GM12878 (cell line): ENCODE measurements at regions not wholly inside any gene's neighbourhood (a gene's known extent, or its start where the extent isn't known, plus 50 kb on each side); places are given as distances from the start of the nearest gene placed in this dataset.
A peak's percentile ranks its signal among the peaks of the same experiment; 100 is the strongest.

ENCODE experiments used
- CEBPB ChIP-seq, 2 experiments: fragments of 150-350 bp in 1 of 2; IDR thresholded peaks; 2 replicates each; pipeline ENCODE4 v1.6.1; 2012 to 2014; ENCODE audit warnings: low read depth in 2 of 2, low read length in 2 of 2, borderline replicate concordance in 1 of 2, inconsistent platforms in 1 of 2
- EGR1 ChIP-seq, 2 experiments: IDR thresholded peaks; 1 replicate in 1 of 2; 2 replicates in 1 of 2; pipeline ENCODE4 v1.6.1; 2011 to 2012; ENCODE audit warnings: low read depth in 2 of 2, low read length in 2 of 2, borderline replicate concordance in 1 of 2, mild to moderate bottlenecking in 1 of 2, moderate library complexity in 1 of 2
- EZH2 ChIP-seq: IDR thresholded peaks from 2 replicates; pipeline ENCODE4 v1.6.1; 2012; ENCODE audit warnings: low read depth, mild to moderate bottlenecking, control low read depth, inconsistent platforms, low read length, borderline replicate concordance; ENCODE audit not compliant: control insufficient read depth
- FOS ChIP-seq: IDR thresholded peaks from 3 replicates; pipeline ENCODE4 v1.6.1; 2011; ENCODE audit warnings: borderline replicate concordance; ENCODE audit not compliant: insufficient read length; ENCODE audit errors: extremely low read depth
- GABPA ChIP-seq: IDR thresholded peaks from 2 replicates; pipeline ENCODE4 v1.6.1; 2014; ENCODE audit warnings: antibody characterized with exemption, low read depth, mild to moderate bottlenecking, inconsistent platforms
- HCFC1 ChIP-seq: fragments of 150-350 bp; IDR thresholded peaks from 2 replicates; pipeline ENCODE4 v1.6.1; 2014; ENCODE audit warnings: low read length
- HDAC2 ChIP-seq: fragments of 200-600 bp; sonication (generic); IDR thresholded peaks from 2 replicates; pipeline ENCODE4 v1.6.1; 2017
- KAT2A ChIP-seq: conservative IDR thresholded peaks from 2 replicates; pipeline ENCODE4 v1.6.1; 2011; ENCODE audit warnings: low read depth, low read length; ENCODE audit not compliant: control insufficient read depth
- NFIC ChIP-seq: IDR thresholded peaks from 2 replicates; pipeline ENCODE4 v1.6.1; 2012; ENCODE audit warnings: low read depth, mild to moderate bottlenecking, inconsistent platforms, low read length, moderate library complexity
- NFYA ChIP-seq: IDR thresholded peaks from 2 replicates; pipeline ENCODE4 v1.6.1; 2011; ENCODE audit warnings: low read depth, mild to moderate bottlenecking, low read length, improper control_type of control experiment, borderline replicate concordance
- RAD51 ChIP-seq: fragments of 450-650 bp; IDR thresholded peaks from 2 replicates; pipeline ENCODE4 v1.6.1; 2016; ENCODE audit warnings: moderate library complexity, mild to moderate bottlenecking, inconsistent platforms
- RELA ChIP-seq: fragments of 450-650 bp; IDR thresholded peaks from 2 replicates; pipeline ENCODE4 v1.8.0; 2014; ENCODE audit warnings: borderline replicate concordance; ENCODE audit not compliant: partially characterized antibody
- RUNX3 ChIP-seq: IDR thresholded peaks from 2 replicates; pipeline ENCODE4 v1.6.1; 2012; ENCODE audit warnings: low read length, inconsistent platforms
- SMARCA5 ChIP-seq: fragments of 450-650 bp; IDR thresholded peaks from 2 replicates; pipeline ENCODE4 v1.6.1; 2017; ENCODE audit warnings: mild to moderate bottlenecking
- SPI1 ChIP-seq: IDR thresholded peaks from 2 replicates; pipeline ENCODE4 v1.6.1; 2011; ENCODE audit warnings: low read depth, mild to moderate bottlenecking, low read length, moderate library complexity, borderline replicate concordance; ENCODE audit not compliant: insufficient read depth
- SRF ChIP-seq, 2 experiments: IDR thresholded peaks; 2 replicates each; pipeline ENCODE4 v1.6.1; 2011; ENCODE audit warnings: low read depth in 2 of 2, low read length in 2 of 2, mild to moderate bottlenecking in 1 of 2, moderate library complexity in 1 of 2
- STAT3 ChIP-seq: IDR thresholded peaks from 2 replicates; pipeline ENCODE4 v1.6.1; 2011; ENCODE audit warnings: low read depth, low read length, improper control_type of control experiment
- ZBED1 ChIP-seq: IDR thresholded peaks from 2 replicates; pipeline ENCODE4 v1.6.1; 2016; ENCODE audit warnings: borderline replicate concordance
- TF ChIP-seq, protein P1 (sequence below): IDR thresholded peaks from 2 replicates; pipeline ENCODE4 v1.6.1; 2012; ENCODE audit warnings: low read depth, low read length, improper control_type of control experiment
- TF ChIP-seq, protein P2 (sequence below): fragments of 450-650 bp; IDR thresholded peaks from 2 replicates; pipeline ENCODE4 v1.6.1; 2017; ENCODE audit warnings: antibody characterized with exemption, mild to moderate bottlenecking, moderate library complexity
- TF ChIP-seq, protein P3 (sequence below): IDR thresholded peaks from 2 replicates; pipeline ENCODE4 v1.6.1; 2011; ENCODE audit warnings: low read depth, mild to moderate bottlenecking, low read length, moderate library complexity, borderline replicate concordance; ENCODE audit errors: extremely low read depth
- TF ChIP-seq, protein P4 (sequence below): fragments of 450-650 bp; formaldehyde crosslinking; IDR thresholded peaks from 2 replicates; pipeline ENCODE4 v1.4.0; 2022; ENCODE audit warnings: mild to moderate bottlenecking, moderate library complexity
- TF ChIP-seq, protein P5 (sequence below): IDR thresholded peaks from 2 replicates; pipeline ENCODE4 v1.6.1; 2012; ENCODE audit warnings: low read length, inconsistent platforms

DNA sequence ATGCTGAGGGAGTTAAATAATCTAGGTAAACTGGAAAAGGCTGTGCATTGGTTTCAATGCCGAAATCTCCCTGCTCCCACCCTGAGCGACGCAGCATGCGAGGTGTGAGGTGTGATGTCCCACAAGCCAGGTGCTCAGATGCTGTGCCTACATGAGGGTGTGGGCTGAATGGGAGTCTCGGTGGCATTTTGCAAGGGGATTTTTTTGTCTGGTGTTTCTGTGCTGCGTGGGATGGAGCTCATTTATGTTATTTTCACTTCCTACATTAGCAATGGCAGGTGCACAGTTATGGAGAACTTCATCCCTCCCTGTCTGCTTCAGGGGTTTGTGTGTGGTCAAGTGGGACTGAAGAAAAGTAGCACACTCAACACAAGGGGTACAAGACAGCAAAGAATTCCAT lies 110.2 kb upstream of the CCDC68 start (continued):
- no peak for TF ChIP-seq KAT2A
- TF ChIP-seq HCFC1, result no peak
- no peak for TF ChIP-seq CEBPB (IDR thresholded peaks at IDR 0.05; ENCODE audit: borderline replicate concordance in 1 of 2, low read depth in 2 of 2, low read length in 2 of 2)
- TF ChIP-seq, protein P1, sequence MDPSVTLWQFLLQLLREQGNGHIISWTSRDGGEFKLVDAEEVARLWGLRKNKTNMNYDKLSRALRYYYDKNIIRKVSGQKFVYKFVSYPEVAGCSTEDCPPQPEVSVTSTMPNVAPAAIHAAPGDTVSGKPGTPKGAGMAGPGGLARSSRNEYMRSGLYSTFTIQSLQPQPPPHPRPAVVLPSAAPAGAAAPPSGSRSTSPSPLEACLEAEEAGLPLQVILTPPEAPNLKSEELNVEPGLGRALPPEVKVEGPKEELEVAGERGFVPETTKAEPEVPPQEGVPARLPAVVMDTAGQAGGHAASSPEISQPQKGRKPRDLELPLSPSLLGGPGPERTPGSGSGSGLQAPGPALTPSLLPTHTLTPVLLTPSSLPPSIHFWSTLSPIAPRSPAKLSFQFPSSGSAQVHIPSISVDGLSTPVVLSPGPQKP, result no peak
- TF ChIP-seq, protein P2, sequence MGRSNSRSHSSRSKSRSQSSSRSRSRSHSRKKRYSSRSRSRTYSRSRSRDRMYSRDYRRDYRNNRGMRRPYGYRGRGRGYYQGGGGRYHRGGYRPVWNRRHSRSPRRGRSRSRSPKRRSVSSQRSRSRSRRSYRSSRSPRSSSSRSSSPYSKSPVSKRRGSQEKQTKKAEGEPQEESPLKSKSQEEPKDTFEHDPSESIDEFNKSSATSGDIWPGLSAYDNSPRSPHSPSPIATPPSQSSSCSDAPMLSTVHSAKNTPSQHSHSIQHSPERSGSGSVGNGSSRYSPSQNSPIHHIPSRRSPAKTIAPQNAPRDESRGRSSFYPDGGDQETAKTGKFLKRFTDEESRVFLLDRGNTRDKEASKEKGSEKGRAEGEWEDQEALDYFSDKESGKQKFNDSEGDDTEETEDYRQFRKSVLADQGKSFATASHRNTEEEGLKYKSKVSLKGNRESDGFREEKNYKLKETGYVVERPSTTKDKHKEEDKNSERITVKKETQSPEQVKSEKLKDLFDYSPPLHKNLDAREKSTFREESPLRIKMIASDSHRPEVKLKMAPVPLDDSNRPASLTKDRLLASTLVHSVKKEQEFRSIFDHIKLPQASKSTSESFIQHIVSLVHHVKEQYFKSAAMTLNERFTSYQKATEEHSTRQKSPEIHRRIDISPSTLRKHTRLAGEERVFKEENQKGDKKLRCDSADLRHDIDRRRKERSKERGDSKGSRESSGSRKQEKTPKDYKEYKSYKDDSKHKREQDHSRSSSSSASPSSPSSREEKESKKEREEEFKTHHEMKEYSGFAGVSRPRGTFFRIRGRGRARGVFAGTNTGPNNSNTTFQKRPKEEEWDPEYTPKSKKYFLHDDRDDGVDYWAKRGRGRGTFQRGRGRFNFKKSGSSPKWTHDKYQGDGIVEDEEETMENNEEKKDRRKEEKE, result no peak
- TF ChIP-seq EGR1 (IDR thresholded peaks at IDR 0.05; ENCODE audit: borderline replicate concordance in 1 of 2, low read depth in 2 of 2, low read length in 2 of 2), result no peak
- TF ChIP-seq NFIC, result peak; percentile 86
- no peak for TF ChIP-seq STAT3
- no peak for TF ChIP-seq FOS
- TF ChIP-seq, protein P3, sequence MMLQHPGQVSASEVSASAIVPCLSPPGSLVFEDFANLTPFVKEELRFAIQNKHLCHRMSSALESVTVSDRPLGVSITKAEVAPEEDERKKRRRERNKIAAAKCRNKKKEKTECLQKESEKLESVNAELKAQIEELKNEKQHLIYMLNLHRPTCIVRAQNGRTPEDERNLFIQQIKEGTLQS, result no peak
- TF ChIP-seq GABPA, result no peak
- TF ChIP-seq, protein P4, sequence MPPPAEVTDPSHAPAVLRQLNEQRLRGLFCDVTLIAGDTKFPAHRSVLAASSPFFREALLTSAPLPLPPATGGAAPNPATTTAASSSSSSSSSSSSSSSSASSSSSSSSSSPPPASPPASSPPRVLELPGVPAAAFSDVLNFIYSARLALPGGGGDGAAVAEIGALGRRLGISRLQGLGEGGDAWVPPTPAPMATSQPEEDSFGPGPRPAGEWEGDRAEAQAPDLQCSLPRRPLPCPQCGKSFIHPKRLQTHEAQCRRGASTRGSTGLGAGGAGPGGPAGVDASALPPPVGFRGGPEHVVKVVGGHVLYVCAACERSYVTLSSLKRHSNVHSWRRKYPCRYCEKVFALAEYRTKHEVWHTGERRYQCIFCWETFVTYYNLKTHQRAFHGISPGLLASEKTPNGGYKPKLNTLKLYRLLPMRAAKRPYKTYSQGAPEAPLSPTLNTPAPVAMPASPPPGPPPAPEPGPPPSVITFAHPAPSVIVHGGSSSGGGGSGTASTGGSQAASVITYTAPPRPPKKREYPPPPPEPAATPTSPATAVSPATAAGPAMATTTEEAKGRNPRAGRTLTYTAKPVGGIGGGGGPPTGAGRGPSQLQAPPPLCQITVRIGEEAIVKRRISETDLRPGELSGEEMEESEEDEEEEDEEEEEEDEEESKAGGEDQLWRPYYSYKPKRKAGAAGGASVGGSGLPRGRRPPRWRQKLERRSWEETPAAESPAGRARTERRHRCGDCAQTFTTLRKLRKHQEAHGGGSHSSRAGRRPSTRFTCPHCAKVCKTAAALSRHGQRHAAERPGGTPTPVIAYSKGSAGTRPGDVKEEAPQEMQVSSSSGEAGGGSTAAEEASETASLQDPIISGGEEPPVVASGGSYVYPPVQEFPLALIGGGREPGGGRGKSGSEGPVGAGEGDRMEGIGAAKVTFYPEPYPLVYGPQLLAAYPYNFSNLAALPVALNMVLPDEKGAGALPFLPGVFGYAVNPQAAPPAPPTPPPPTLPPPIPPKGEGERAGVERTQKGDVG (CRISPR knock-in tag), result no peak
- TF ChIP-seq EZH2, result no peak
- TF ChIP-seq RAD51, result no peak
- peak; percentile 87 for TF ChIP-seq RELA
- no peak for TF ChIP-seq NFYA
- TF ChIP-seq, protein P5, sequence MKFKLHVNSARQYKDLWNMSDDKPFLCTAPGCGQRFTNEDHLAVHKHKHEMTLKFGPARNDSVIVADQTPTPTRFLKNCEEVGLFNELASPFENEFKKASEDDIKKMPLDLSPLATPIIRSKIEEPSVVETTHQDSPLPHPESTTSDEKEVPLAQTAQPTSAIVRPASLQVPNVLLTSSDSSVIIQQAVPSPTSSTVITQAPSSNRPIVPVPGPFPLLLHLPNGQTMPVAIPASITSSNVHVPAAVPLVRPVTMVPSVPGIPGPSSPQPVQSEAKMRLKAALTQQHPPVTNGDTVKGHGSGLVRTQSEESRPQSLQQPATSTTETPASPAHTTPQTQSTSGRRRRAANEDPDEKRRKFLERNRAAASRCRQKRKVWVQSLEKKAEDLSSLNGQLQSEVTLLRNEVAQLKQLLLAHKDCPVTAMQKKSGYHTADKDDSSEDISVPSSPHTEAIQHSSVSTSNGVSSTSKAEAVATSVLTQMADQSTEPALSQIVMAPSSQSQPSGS, result peak; percentile 91
- no peak; the same call in 1 of the 2 replicates for TF ChIP-seq SMARCA5
- no peak for TF ChIP-seq SRF (IDR thresholded peaks at IDR 0.05; ENCODE audit: low read depth in 2 of 2, low read length in 2 of 2)
- TF ChIP-seq ZBED1, result no peak
- TF ChIP-seq HDAC2, result no peak
- TF ChIP-seq RUNX3, result peak; percentile 90
- TF ChIP-seq SPI1, result peak; percentile 96
